Endodermal cell (in vitro differentiated cells): ENCODE measurements at regions not wholly inside any gene's neighbourhood (a gene's known extent, or its start where the extent isn't known, plus 50 kb on each side); places are given as distances from the start of the nearest gene placed in this dataset.

Source experiments
- DNase-seq: peaks from one replicate; pipeline ENCODE4 v3.0.0-alpha.2; 2017
- H3K27ac ChIP-seq: 2 replicates; pipeline ENCODE4 v1.5.1; 2013; ENCODE audit warnings: mild to moderate bottlenecking, low read depth, low read length, moderate library complexity
- H3K27me3 ChIP-seq: 2 replicates; pipeline ENCODE4 v1.6.1; 2013; ENCODE audit warnings: mild to moderate bottlenecking, low read length, moderate library complexity; ENCODE audit not compliant: insufficient read depth, control insufficient read depth, poor library complexity, severe bottlenecking
- H3K36me3 ChIP-seq: 2 replicates; pipeline ENCODE4 v1.7.0; 2013; ENCODE audit warnings: mild to moderate bottlenecking, low read length, moderate library complexity; ENCODE audit not compliant: control insufficient read depth, insufficient read depth
- H3K4me1 ChIP-seq: one replicate; pipeline ENCODE4 v1.7.0; 2013; ENCODE audit warnings: low read length; ENCODE audit not compliant: control insufficient read depth, insufficient read depth
- H3K4me3 ChIP-seq: 2 replicates; pipeline ENCODE4 v1.5.1; 2013; ENCODE audit warnings: mild to moderate bottlenecking, low read length, moderate library complexity
- H3K9ac ChIP-seq: 2 replicates; pipeline ENCODE4 v1.6.1; 2013; ENCODE audit warnings: mild to moderate bottlenecking, low read length, moderate library complexity; ENCODE audit not compliant: poor library complexity, severe bottlenecking; ENCODE audit errors: extremely low read depth
- H3K9me3 ChIP-seq: 2 replicates; pipeline ENCODE4 v1.6.1; 2013; ENCODE audit warnings: mild to moderate bottlenecking, low read length, moderate library complexity; ENCODE audit not compliant: control insufficient read depth
- H3K27ac Mint-ChIP-seq: 2 replicates; pipeline ENCODE4 v1.8.0; 2020; ENCODE audit warnings: mixed read lengths
- H3K27me3 Mint-ChIP-seq: 2 replicates; pipeline ENCODE4 v1.8.0; 2021; ENCODE audit warnings: mild to moderate bottlenecking, mixed read lengths; ENCODE audit not compliant: insufficient read depth
- H3K36me3 Mint-ChIP-seq: 2 replicates; pipeline ENCODE4 v1.8.0; 2020; ENCODE audit warnings: low read depth, mixed read lengths
- H3K4me1 Mint-ChIP-seq: 2 replicates; pipeline ENCODE4 v1.8.0; 2020; ENCODE audit warnings: mixed read lengths
- H3K4me3 Mint-ChIP-seq: 2 replicates; pipeline ENCODE4 v1.8.0; 2020; ENCODE audit warnings: mild to moderate bottlenecking, moderate library complexity, mixed read lengths
- H3K9me3 Mint-ChIP-seq: 2 replicates; pipeline ENCODE4 v1.8.0; 2020; ENCODE audit warnings: mild to moderate bottlenecking, mixed read lengths
- CTCF ChIP-seq: fragments of 200-600 bp; sonication (generic); conservative IDR thresholded peaks from 2 replicates; pipeline ENCODE4 v1.5.0; 2021; ENCODE audit warnings: antibody characterized with exemption, mild to moderate bottlenecking
- WGBS, 2 experiments: methylation state at CpG; one replicate each; pipeline versions ENCODE4 v1.1.5 to v1.1.7; 2013; ENCODE audit warnings: missing lambda C conversion rate in 2 of 2, mixed read lengths in 1 of 2; ENCODE audit not compliant: insufficient coverage in 1 of 2, insufficient read length in 1 of 2; 5-methylcytosine and 5-hydroxymethylcytosine counted together

- no peak overlapping the region for H3K27ac ChIP-seq
- no peaks in the 10 kb centered on the region for H3K9me3 Mint-ChIP-seq
- H3K27ac Mint-ChIP-seq: no peak overlapping the region
- no peak for TF ChIP-seq CTCF
- no peak overlapping the region for H3K4me3 Mint-ChIP-seq
- no peak overlapping the region for H3K9ac ChIP-seq
- H3K4me1 ChIP-seq: no peaks in the 10 kb centered on the region
- DNase-seq: no peak
- no peaks in the 10 kb centered on the region for H3K4me1 Mint-ChIP-seq
- no peaks in the 10 kb centered on the region for H3K27me3 ChIP-seq
- H3K36me3 ChIP-seq: no peaks in the 10 kb centered on the region
- no peaks in the 10 kb centered on the region for H3K27me3 Mint-ChIP-seq
- H3K9me3 ChIP-seq: no peaks in the 10 kb centered on the region
- WGBS, 2 experiments: 97% methylated on average over 3 of the region's 3 CpGs; no CpG with 5 or more reads in 1 of the 2 experiments
- H3K36me3 Mint-ChIP-seq: no peaks in the 10 kb centered on the region
- H3K4me3 ChIP-seq: no peak overlapping the region
Measured at GRCh38 chr17:55983096-55983495, 170.2 kb upstream of the ANKFN1 start.

- Mint-ChIP-seq H3K27ac (no peak overlapping the region), H3K4me1 (peaks cover 29% of the 10 kb centered on the region), H3K9me3 (peaks cover 5% of the 10 kb centered on the region), H3K27me3 (no peaks in the 10 kb centered on the region), H3K4me3 (no peak overlapping the region), H3K36me3 (no peaks in the 10 kb centered on the region)
- WGBS, 2 experiments: 100% methylated on average over 1 of the region's 4 CpGs; no CpG with 5 or more reads in 1 of the 2 experiments
- H3K4me3 ChIP-seq: no peak overlapping the region
- no peak overlapping the region for H3K9ac ChIP-seq
- H3K4me1 ChIP-seq: peaks cover 12% of the 10 kb centered on the region
- H3K27ac ChIP-seq: no peak overlapping the region
- no peak for DNase-seq
- TF ChIP-seq CTCF: no peak
- no peaks in the 10 kb centered on the region for H3K36me3 ChIP-seq
- H3K9me3 ChIP-seq: no peaks in the 10 kb centered on the region
- no peaks in the 10 kb centered on the region for H3K27me3 ChIP-seq
Measured at GRCh38 chr17:55986817-55987216, 166.5 kb upstream of the ANKFN1 start.

GRCh38 chr17:55988861-55989260 lies 164.4 kb upstream of the ANKFN1 start:
- Mint-ChIP-seq H3K4me3 (no peak overlapping the region), H3K9me3 (peaks cover 25% of the 10 kb centered on the region), H3K36me3 (no peaks in the 10 kb centered on the region), H3K27ac (no peak overlapping the region), H3K4me1 (peaks cover 29% of the 10 kb centered on the region), H3K27me3 (no peaks in the 10 kb centered on the region)
- Histone ChIP-seq H3K36me3 (no peaks in the 10 kb centered on the region), H3K27me3 (no peaks in the 10 kb centered on the region), H3K9me3 (peaks cover 13% of the 10 kb centered on the region), H3K9ac (no peak overlapping the region), H3K4me3 (no peak overlapping the region), H3K4me1 (peaks cover 12% of the 10 kb centered on the region), H3K27ac (no peak overlapping the region)
- no peak for DNase-seq
- 83 to 94% methylated on average over 1 to 3 of the region's 3 CpGs for WGBS, 2 experiments
- no peak for TF ChIP-seq CTCF
